IPS-20b (cell line): ENCODE measurements at regions not wholly inside any gene's neighbourhood (a gene's known extent, or its start where the extent isn't known, plus 50 kb on each side); places are given as distances from the start of the nearest gene placed in this dataset.

Experiments used
- H3K27ac ChIP-seq: one replicate; pipeline ENCODE4 v1.5.1; 2013; ENCODE audit warnings: low read length
- H3K27me3 ChIP-seq: 2 replicates; pipeline ENCODE4 v1.6.1; 2013; ENCODE audit warnings: mild to moderate bottlenecking, low read length, inconsistent platforms; ENCODE audit not compliant: insufficient read depth
- H3K36me3 ChIP-seq: 2 replicates; pipeline ENCODE4 v1.6.1; 2013; ENCODE audit warnings: low read depth, mild to moderate bottlenecking, inconsistent platforms, low read length, moderate library complexity; ENCODE audit not compliant: insufficient read depth
- H3K4me1 ChIP-seq: 2 replicates; pipeline ENCODE4 v1.6.1; 2013; ENCODE audit warnings: mild to moderate bottlenecking, control low read depth, inconsistent platforms, low read length, moderate library complexity; ENCODE audit not compliant: insufficient read depth
- H3K4me3 ChIP-seq: 2 replicates; pipeline ENCODE4 v1.5.1; 2013; ENCODE audit warnings: mild to moderate bottlenecking, low read length, inconsistent platforms
- H3K9ac ChIP-seq: 2 replicates; pipeline ENCODE4 v1.6.1; 2013; ENCODE audit warnings: low read depth, mild to moderate bottlenecking, inconsistent platforms, low read length, moderate library complexity
- H3K9me3 ChIP-seq: 2 replicates; pipeline ENCODE4 v1.6.1; 2013; ENCODE audit warnings: mild to moderate bottlenecking, low read depth, low read length, inconsistent platforms; ENCODE audit not compliant: insufficient read depth

DNA sequence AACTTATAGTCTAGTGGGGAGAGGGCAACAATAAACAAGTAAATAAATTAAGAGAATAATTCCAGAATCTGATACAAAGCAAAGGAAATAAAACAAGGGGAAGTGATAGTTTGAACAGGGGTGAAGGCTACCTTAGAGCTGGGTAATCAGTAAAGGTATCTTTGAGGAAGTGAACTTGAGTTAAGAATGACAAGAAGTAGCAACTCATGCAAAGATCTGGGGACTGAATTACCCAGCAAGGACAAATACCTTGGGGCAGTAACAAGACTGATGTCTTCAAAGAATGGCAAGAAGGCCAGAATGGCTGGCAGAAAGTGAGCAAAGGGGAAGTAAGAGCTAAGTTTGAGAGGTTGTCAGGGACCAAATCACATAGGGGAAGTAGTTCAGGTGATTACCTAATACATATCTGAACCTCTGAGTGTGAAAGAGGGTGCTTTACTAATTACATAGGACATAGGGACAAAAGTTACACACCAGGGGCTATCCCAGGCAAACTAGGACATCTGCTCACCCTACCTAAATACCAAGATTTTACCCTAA, 244.6 kb upstream of the HNRNPA3 start:
- no peaks in the 10 kb centered on the region for H3K36me3 ChIP-seq
- H3K27ac ChIP-seq = no peak overlapping the region
- H3K9me3 ChIP-seq = no peaks in the 10 kb centered on the region
- H3K4me3 ChIP-seq = no peak overlapping the region
- H3K4me1 ChIP-seq = no peaks in the 10 kb centered on the region
- H3K9ac ChIP-seq = no peak overlapping the region
- no peaks in the 10 kb centered on the region for H3K27me3 ChIP-seq

DNA sequence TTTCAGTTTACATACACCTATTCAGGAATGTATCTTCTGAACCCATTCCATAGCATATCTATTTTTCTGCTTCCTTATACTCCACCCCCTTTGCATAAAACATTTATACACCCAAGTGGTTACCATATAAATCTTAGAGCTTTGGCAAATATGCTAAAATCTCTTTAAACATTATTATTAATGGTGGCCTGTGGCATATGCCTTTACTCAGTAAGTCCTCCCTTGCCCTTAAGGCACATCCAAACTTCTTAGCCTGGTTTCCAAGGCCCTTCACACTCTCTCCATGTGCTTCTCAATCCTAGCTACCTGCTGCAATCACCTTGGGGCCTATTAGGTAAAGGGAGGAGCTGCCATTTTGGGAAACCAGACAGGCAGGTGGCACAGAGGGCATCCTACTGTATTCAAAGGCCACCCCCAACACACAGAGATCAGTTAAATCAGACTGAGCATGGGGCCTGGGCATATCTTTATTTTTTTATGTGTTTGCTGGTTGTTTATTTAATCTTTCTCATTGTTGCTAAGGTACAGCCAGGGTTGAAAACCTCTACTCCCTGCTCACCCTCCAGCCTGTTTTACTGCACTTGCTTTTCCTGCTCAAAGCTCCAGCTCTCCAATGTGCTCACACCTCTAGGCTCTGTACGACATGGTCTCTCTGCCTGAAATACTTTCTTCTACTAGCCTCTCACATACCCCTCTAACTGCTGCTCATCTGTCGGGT, 242.8 kb upstream of the HNRNPA3 start:
- Histone ChIP-seq H3K9ac (no peak overlapping the region), H3K4me1 (no peaks in the 10 kb centered on the region), H3K9me3 (no peaks in the 10 kb centered on the region), H3K4me3 (no peak overlapping the region), H3K27me3 (no peaks in the 10 kb centered on the region), H3K27ac (no peak overlapping the region), H3K36me3 (no peaks in the 10 kb centered on the region)

DNA sequence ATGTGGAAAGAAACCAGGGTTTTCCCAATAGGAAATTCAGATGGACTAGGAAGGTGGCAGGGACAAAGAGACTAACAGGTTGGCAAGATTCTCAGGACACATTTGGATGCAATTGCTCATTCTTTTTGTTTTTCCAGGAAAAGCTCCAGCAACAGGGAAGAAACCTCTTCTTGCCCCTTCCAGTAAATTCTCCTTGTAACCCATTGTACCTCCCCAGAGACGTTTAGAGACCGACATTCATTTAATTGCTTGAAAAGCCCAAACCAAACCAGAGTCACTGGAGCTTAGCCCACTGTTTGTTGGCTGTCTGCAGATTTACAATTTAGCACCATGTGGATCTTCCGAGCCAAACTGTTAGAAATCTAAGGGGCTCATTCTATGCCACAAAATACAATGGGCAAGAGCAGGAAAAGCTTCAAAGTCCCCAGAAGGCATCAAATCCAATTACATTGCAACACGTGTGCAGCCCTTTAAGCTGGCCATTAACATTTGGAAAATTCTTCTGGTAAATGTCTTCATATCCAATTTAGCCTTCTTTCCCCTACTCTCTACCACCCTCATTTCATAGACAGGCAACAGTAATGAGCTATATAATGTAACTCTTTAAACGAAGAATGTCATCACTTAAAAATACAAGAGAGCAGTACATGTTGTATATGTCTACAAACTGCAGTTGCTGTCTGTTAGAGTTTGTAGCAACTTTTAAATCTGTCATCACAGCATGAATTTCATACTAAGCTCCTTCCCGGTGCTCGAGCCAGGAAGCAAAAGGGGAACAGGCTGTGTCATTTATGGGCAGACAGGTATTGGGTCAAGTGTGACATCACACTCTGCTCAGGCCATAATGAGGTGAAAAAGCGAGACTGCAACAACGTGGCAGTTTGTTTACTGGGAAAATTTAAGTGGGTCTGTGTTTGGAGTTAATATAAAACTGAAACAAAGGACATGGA, 235.6 kb upstream of the HNRNPA3 start:
- Histone ChIP-seq H3K9ac (no peak overlapping the region), H3K4me3 (no peak overlapping the region), H3K4me1 (no peaks in the 10 kb centered on the region), H3K27ac (no peak overlapping the region), H3K36me3 (no peaks in the 10 kb centered on the region), H3K9me3 (no peaks in the 10 kb centered on the region), H3K27me3 (no peaks in the 10 kb centered on the region)

DNA sequence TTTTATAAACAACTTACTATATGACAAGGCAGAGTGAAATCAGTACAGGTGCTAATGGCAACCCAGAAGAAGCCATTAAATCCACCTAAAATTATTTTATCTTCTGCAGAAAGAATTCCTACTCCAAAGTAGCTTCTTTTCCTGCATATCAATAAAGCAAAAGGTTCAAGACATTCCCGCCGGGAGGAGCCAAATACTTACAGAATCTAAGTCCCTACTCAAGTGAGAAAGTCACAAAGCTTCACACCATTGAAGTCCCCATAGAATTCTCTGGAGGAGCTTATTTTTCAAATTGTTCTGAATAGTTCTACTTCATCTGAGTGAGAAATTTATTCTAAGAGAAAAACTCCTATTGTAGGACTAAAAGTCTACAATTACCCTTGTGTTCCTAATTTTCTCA, 233.7 kb upstream of the HNRNPA3 start:
- Histone ChIP-seq H3K9ac (no peak overlapping the region), H3K27me3 (no peaks in the 10 kb centered on the region), H3K9me3 (no peaks in the 10 kb centered on the region), H3K4me3 (no peak overlapping the region), H3K36me3 (no peaks in the 10 kb centered on the region), H3K4me1 (no peaks in the 10 kb centered on the region), H3K27ac (no peak overlapping the region)

DNA sequence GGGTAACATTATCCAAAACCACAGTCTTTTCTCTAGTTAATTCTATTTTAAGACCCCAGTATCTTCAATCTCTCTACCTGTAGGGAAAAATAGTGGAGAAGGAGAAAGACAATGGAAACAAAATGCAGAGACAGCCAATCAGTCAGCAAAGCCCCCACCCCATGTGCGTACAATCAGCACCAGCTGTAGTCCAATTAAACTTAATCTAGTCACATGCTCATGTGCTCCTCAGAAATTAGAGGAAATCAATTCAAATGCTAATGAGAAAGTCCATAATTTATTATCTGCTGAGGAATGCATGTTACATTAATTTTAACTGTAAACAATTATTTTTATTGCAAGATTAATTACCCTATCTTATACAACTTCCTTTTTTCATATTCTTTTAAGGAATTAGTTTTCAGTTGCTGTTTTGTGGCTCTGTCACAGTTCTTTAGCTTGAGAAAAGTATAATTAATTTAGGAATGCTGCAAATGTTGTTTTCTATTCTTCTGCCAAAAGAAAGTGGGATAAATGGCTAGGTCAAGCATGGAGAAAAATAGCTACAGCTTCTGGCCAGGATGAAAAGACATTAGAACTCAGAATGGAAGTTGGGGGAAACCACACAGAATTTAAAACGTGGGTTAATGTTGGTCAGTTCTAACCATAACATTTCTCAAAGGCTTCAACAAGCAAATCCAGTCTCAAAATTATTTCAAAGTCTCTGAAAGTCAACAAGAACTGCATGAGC, 232.4 kb upstream of the HNRNPA3 start:
- no peak overlapping the region for H3K27ac ChIP-seq
- no peaks in the 10 kb centered on the region for H3K36me3 ChIP-seq
- H3K27me3 ChIP-seq = no peaks in the 10 kb centered on the region
- H3K9ac ChIP-seq = no peak overlapping the region
- H3K4me1 ChIP-seq = no peaks in the 10 kb centered on the region
- H3K9me3 ChIP-seq = no peaks in the 10 kb centered on the region
- no peak overlapping the region for H3K4me3 ChIP-seq

DNA sequence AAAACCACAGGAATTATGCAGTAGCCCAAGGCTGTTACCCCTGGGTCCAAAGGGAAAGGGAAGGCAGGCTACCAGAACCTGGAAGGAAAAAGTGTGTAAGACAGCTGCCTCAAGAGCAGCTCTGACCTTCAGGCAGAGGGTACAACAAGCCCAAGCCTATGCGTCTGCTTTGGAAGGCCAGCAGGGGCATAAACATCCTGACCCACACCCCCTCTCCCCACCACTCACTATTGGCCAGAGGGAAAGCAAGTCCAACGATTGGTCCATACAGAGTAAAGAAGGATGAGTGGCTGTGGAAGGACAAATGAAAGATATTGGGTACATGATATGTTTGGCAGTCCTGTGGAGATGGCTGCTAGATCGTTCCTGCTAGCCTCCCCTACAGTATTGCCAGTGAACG, 227.6 kb upstream of the HNRNPA3 start:
- Histone ChIP-seq H3K4me1 (no peaks in the 10 kb centered on the region), H3K4me3 (no peak overlapping the region), H3K36me3 (no peaks in the 10 kb centered on the region), H3K27ac (no peak overlapping the region), H3K27me3 (no peaks in the 10 kb centered on the region), H3K9me3 (no peaks in the 10 kb centered on the region), H3K9ac (no peak overlapping the region)

DNA sequence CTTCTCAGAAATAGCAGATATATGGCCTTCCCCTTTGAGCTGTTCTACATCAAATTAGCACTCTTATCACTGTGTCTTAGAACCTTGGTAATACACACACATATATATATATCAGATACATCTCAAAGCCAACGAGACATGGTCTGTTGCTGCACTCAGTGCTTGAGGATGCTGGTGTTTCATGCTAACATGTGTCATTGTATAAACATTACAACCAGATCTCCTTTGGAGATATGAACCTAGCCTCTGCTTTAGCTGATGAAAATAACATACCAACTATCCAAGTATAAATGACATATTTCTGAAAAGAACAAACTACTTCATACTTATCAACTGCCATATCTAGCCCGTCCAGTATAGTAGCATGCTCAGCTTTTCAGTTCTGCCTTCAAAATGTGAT, 226.7 kb upstream of the HNRNPA3 start:
- no peaks in the 10 kb centered on the region for H3K9me3 ChIP-seq
- H3K9ac ChIP-seq = no peak overlapping the region
- no peaks in the 10 kb centered on the region for H3K36me3 ChIP-seq
- H3K27me3 ChIP-seq = no peaks in the 10 kb centered on the region
- no peak overlapping the region for H3K4me3 ChIP-seq
- H3K27ac ChIP-seq = no peak overlapping the region
- no peaks in the 10 kb centered on the region for H3K4me1 ChIP-seq

DNA sequence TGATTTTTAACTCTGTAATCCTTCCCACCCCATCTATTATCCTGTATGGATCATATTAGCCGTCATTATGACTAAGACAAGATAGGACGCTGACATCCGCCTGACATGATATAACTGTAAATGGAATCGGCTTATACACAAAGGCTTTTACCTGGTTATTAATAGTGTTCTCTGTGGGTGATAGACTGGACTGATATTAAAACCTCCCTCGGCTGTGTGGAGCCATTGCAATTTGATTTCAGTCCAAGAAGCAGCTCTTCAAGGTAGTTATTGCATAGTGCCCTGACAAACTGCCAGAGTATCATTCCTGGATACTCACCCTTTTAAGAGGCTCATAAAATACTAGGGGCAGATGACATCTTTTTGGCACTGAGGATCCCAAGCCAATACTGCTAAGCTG, 226.1 kb upstream of the HNRNPA3 start:
- Histone ChIP-seq H3K27ac (no peak overlapping the region), H3K9ac (no peak overlapping the region), H3K27me3 (no peaks in the 10 kb centered on the region), H3K4me1 (no peaks in the 10 kb centered on the region), H3K36me3 (no peaks in the 10 kb centered on the region), H3K9me3 (no peaks in the 10 kb centered on the region), H3K4me3 (no peak overlapping the region)

DNA sequence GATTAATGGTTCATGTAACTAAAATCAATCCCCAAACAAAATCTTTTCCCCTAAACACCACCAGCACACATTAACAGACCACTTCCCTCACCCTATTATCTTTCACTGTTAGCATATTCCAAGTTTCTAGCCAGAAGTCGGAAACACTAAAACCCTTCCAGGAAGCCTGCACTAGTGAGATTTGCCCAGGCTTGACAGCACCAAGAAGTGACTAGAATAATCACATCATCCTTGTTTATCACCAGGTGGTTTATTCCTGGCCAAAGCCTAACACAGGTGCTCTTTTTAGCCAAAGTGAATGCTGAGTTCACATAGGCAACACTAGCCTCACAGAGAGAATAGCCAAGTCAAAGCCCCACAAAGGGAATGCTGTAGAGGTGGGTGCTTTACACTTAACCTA, 221.2 kb upstream of the HNRNPA3 start:
- no peaks in the 10 kb centered on the region for H3K4me1 ChIP-seq
- H3K36me3 ChIP-seq = no peaks in the 10 kb centered on the region
- H3K9me3 ChIP-seq = no peaks in the 10 kb centered on the region
- no peak overlapping the region for H3K9ac ChIP-seq
- H3K27ac ChIP-seq = no peak overlapping the region
- no peaks in the 10 kb centered on the region for H3K27me3 ChIP-seq
- H3K4me3 ChIP-seq = no peak overlapping the region

DNA sequence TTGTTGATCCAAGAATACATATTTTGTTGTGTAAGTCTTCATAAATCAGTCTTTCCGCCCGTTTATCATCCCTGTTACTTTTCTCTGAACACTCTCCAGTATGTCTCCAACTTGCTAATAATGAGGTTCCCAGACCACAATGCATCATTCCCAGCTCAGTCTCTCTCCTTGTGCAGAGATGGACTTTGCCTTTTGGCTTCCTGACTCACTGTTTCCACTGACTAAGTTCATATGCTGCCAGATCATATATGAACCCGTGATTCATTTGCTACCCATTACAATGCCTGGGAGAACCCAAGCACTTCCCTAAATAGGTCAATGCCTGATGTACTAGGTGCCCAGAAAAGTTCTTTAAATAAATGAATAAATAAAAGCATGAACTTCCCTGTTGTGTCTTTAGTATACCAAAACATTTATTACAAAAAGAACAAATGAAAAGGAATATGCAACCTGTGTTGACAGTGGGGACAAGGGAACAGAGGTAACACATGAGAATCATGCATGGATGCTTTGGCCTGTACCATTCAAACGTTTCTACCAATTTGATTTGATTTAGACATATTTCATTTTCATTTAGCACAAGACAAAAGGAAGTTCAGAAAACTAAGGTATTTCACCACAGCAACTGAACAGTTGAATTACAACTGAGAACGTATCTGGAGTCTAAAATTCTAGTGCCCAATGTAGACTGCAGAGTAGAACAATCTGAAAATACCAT, 215.4 kb upstream of the HNRNPA3 start:
- H3K27me3 ChIP-seq = no peaks in the 10 kb centered on the region
- H3K36me3 ChIP-seq = no peaks in the 10 kb centered on the region
- 0 out of 2 replicates have a peak, but pooled peaks cover 4% of the 10 kb centered on the region for H3K4me1 ChIP-seq
- no peak overlapping the region for H3K9ac ChIP-seq
- no peak overlapping the region for H3K27ac ChIP-seq
- no peak overlapping the region for H3K4me3 ChIP-seq
- no peaks in the 10 kb centered on the region for H3K9me3 ChIP-seq

DNA sequence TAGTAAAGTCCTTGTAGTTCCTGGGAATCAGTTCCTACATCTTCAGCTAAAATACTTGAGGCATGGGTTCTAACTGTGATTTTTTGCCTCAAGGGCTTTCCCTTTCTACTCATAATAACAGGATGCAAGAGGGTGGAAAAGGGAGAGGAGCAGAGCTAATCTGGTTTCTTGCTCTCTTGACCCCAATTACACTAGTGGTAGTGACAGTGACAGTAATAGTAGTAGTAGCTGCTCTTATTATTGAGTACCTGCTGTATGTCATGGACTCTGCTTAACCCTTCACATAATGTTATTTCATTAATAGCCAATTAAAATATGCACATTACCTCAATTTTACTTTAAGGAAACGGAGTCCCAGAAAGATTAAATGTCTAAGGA, 214.8 kb upstream of the HNRNPA3 start:
- no peaks in the 10 kb centered on the region for H3K9me3 ChIP-seq
- no peak overlapping the region for H3K9ac ChIP-seq
- no peak overlapping the region for H3K27ac ChIP-seq
- no peaks in the 10 kb centered on the region for H3K27me3 ChIP-seq
- 0 out of 2 replicates have a peak, but pooled peaks cover 4% of the 10 kb centered on the region for H3K4me1 ChIP-seq
- no peaks in the 10 kb centered on the region for H3K36me3 ChIP-seq
- no peak overlapping the region for H3K4me3 ChIP-seq
